ENCODE measurements at regions not wholly inside any gene's neighbourhood (a gene's known extent, or its start where the extent isn't known, plus 50 kb on each side); places are given as distances from the start of the nearest gene placed in this dataset.

DNA sequence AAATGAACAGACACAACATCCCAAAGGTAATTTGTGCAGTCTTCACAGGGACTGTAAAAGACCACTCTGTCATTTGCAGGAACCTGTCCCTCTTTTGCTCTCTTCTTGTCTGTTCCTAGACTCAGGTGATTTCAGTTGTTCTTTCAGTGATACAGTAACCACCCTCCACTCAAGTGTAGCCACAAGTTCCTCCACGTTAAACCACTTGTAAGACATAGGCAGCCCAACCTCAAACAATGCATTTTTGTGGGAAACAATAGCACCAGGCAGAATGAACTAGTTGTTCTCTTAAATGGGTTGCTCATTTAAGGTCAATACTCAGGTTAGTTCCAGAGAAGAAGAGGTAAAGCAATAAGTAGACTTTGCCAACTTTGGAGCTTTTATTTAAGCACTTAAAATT is 359.4 kb downstream of the MZT1 start:
- CTCF ChIA-PET: no interaction called here
- H3K4me3 Mint-ChIP-seq: no peak overlapping the region
- intact Hi-C loops (cut with DNase I, micrococcal nuclease): no loop called here

DNA sequence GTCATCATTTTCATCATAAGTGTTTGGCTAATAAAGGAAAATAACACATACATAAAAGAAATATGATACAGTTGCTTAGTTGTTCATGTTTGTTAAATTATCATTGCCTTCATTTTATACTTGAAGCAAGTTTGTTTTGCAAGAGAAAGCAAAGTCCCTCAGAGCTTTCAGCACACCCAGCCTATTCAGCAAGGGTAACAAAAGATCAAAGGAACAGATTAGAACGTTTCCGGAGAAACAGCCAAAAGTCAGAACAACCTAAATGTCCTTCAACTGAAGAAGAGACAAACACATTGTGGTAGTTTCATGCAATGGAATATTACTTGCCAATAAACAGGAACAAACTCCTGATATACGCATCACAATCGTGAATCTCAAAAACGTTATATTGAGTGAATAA is 380.7 kb downstream of the MZT1 start:
- H3K4me3 ChIP-seq (ENCODE audit: low read length): no peak overlapping the region
- CTCF ChIA-PET: no interaction called here
- H3K27me3 Mint-ChIP-seq: no peaks in the 10 kb centered on the region
- intact Hi-C loops (cut with DNase I, micrococcal nuclease): no loop called here
- no peaks in the 10 kb centered on the region for H3K27me3 ChIP-seq (ENCODE audit: control insufficient read depth in 1 of 2, insufficient read depth in 2 of 2, low read length in 2 of 2)
- H3K27ac ChIP-seq (ENCODE audit: low read depth in 1 of 2, low read length in 2 of 2): no peak overlapping the region
- ATAC-seq (ENCODE audit: poor library complexity): no peak
- H3K36me3 Mint-ChIP-seq (ENCODE audit: low read depth): no peaks in the 10 kb centered on the region
- no peak overlapping the region for H3K4me3 Mint-ChIP-seq
- H3K27ac Mint-ChIP-seq: no peak overlapping the region
- no peaks in the 10 kb centered on the region for H3K36me3 ChIP-seq (ENCODE audit: insufficient read depth, low read length)
- H3K4me1 Mint-ChIP-seq (ENCODE audit: low read depth): no peaks in the 10 kb centered on the region
- no peaks in the 10 kb centered on the region for H3K4me1 ChIP-seq (ENCODE audit: insufficient read depth, low read length)
- peaks cover 4% of the 10 kb centered on the region for H3K9me3 Mint-ChIP-seq
- TF ChIP-seq, protein P1, sequence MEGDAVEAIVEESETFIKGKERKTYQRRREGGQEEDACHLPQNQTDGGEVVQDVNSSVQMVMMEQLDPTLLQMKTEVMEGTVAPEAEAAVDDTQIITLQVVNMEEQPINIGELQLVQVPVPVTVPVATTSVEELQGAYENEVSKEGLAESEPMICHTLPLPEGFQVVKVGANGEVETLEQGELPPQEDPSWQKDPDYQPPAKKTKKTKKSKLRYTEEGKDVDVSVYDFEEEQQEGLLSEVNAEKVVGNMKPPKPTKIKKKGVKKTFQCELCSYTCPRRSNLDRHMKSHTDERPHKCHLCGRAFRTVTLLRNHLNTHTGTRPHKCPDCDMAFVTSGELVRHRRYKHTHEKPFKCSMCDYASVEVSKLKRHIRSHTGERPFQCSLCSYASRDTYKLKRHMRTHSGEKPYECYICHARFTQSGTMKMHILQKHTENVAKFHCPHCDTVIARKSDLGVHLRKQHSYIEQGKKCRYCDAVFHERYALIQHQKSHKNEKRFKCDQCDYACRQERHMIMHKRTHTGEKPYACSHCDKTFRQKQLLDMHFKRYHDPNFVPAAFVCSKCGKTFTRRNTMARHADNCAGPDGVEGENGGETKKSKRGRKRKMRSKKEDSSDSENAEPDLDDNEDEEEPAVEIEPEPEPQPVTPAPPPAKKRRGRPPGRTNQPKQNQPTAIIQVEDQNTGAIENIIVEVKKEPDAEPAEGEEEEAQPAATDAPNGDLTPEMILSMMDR (IDR thresholded peaks at IDR 0.05): no peak
- POLR2A ChIA-PET: no interaction called here
- DNase-seq: no peak
- peaks cover 0 to 8% of the 10 kb centered on the region in 2 experiments for H3K9me3 ChIP-seq (ENCODE audit: control insufficient read depth in 1 of 2, insufficient read depth in 1 of 2, low read length in 2 of 2)

More for the DNA sequence above, 359.4 kb downstream of the MZT1 start:
- peaks cover 3% of the 10 kb centered on the region for H3K9me3 Mint-ChIP-seq
- H3K27me3 Mint-ChIP-seq: no peaks in the 10 kb centered on the region
- no peaks in the 10 kb centered on the region for H3K4me1 Mint-ChIP-seq (ENCODE audit: low read depth)
- no peak overlapping the region for H3K4me3 ChIP-seq (ENCODE audit: low read length)
- no peaks in the 10 kb centered on the region for H3K4me1 ChIP-seq (ENCODE audit: insufficient read depth, low read length)
- POLR2A ChIA-PET: no interaction called here
- H3K27me3 ChIP-seq (ENCODE audit: control insufficient read depth in 1 of 2, insufficient read depth in 2 of 2, low read length in 2 of 2): no peaks in the 10 kb centered on the region
- no peak overlapping the region for H3K27ac ChIP-seq (ENCODE audit: low read depth in 1 of 2, low read length in 2 of 2)
- no peak overlapping the region for H3K27ac Mint-ChIP-seq
- H3K9me3 ChIP-seq (ENCODE audit: control insufficient read depth in 1 of 2, insufficient read depth in 1 of 2, low read length in 2 of 2): no peaks in the 10 kb centered on the region
- TF ChIP-seq, protein P1 (IDR thresholded peaks at IDR 0.05): no peak
- no peak for ATAC-seq (ENCODE audit: poor library complexity)
- no peak for DNase-seq
- no peaks in the 10 kb centered on the region for H3K36me3 Mint-ChIP-seq (ENCODE audit: low read depth)
- H3K36me3 ChIP-seq (ENCODE audit: insufficient read depth, low read length): no peaks in the 10 kb centered on the region

DNA sequence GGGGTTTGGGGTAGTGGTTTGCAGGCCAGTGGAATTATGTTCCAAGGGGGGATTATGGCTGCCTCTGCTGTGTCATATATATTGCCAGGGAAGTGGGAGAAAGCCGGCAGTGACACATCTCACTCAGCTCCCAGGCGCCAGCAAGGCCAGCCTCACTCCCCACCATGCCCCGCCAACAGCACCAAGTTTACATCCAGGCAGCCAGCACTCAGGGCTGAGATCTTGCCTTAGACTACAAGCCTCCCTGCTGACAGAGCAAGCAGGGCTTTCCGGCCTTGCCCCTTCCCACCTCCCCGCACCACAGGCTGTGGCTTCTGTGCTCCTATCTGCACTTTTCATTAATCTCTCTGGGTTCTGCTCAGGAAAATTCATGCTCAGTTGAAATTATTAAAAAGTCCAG is 385.1 kb downstream of the MZT1 start:
- TF ChIP-seq, protein P1 (IDR thresholded peaks at IDR 0.05): no peak
- Mint-ChIP-seq H3K4me3 (no peak overlapping the region), H3K27me3 (no peaks in the 10 kb centered on the region), H3K9me3 (peaks cover 4% of the 10 kb centered on the region), H3K4me1 (ENCODE audit: low read depth) (no peaks in the 10 kb centered on the region), H3K27ac (no peak overlapping the region), H3K36me3 (ENCODE audit: low read depth) (no peaks in the 10 kb centered on the region)
- ChIA-PET POLR2A (no interaction called here), CTCF (no interaction called here)
- Histone ChIP-seq H3K27me3 (ENCODE audit: control insufficient read depth in 1 of 2, insufficient read depth in 2 of 2, low read length in 2 of 2) (no peaks in the 10 kb centered on the region), H3K27ac (ENCODE audit: low read depth in 1 of 2, low read length in 2 of 2) (no peak overlapping the region), H3K9me3 (ENCODE audit: control insufficient read depth in 1 of 2, insufficient read depth in 1 of 2, low read length in 2 of 2) (peaks cover 0 to 8% of the 10 kb centered on the region in 2 experiments), H3K4me3 (ENCODE audit: low read length) (no peak overlapping the region), H3K4me1 (ENCODE audit: insufficient read depth, low read length) (no peaks in the 10 kb centered on the region), H3K36me3 (ENCODE audit: insufficient read depth, low read length) (no peaks in the 10 kb centered on the region)
- intact Hi-C loops (cut with DNase I, micrococcal nuclease): no loop called here
- no peak for ATAC-seq (ENCODE audit: poor library complexity)
- no peak for DNase-seq
